ENCODE measurements at regions not wholly inside any gene's neighbourhood (a gene's known extent, or its start where the extent isn't known, plus 50 kb on each side); places are given as distances from the start of the nearest gene placed in this dataset.

- Histone ChIP-seq H3K4me1 (ENCODE audit: control insufficient read depth, insufficient read depth, low read length) (no peaks in the 10 kb centered on the region), H3K4me3 (ENCODE audit: low read depth in 2 of 2, low read length in 2 of 2) (no peak overlapping the region), H3K9me3 (ENCODE audit: control insufficient read depth, insufficient read depth, low read depth, low read length) (no peaks in the 10 kb centered on the region), H3K27ac (ENCODE audit: low read length) (no peak overlapping the region), H3K27me3 (ENCODE audit: control insufficient read depth, insufficient read depth, low read length) (peaks cover 14% of the 10 kb centered on the region), H3K36me3 (ENCODE audit: control insufficient read depth, insufficient read depth, low read length) (no peaks in the 10 kb centered on the region)
- ATAC-seq (no peak), DNase-seq (ENCODE audit: low read depth, low spot score) (no peak)
- CTCF ChIA-PET = no interaction called here
- no TSS peak for BruUV-seq (replicated peaks)
- TF ChIP-seq SIN3A (IDR thresholded peaks at IDR 0.05; ENCODE audit: borderline replicate concordance, insufficient read depth, low read depth, low read length) = no peak
- TF ChIP-seq CTCF (IDR thresholded peaks at IDR 0.05) = no peak
- no peak for TF ChIP-seq REST (IDR thresholded peaks at IDR 0.05; ENCODE audit: insufficient read depth in 1 of 2, low read depth in 2 of 2, low read length in 1 of 2)
- TF ChIP-seq TCF7L2 (IDR thresholded peaks at IDR 0.05; ENCODE audit: low read depth, low read length) = no peak
- no peak for TF ChIP-seq POLR2AphosphoS5 (IDR thresholded peaks at IDR 0.05; ENCODE audit: low read depth, low read length)
- intact Hi-C loops (cut with micrococcal nuclease; ENCODE audit: unreplicated experiment) (no loop called here), in situ Hi-C loops (cut with HindIII; ENCODE audit: low pct_unique_long_range_greater_than_20kb, low sequenced_read_pairs) (no loop called here)
- POLR2A ChIA-PET = no interaction called here
Measured at GRCh38 chr11:116267146-116267545, 505.6 kb downstream of the BUD13 start.

- in situ Hi-C loops (cut with HindIII; ENCODE audit: low pct_unique_long_range_greater_than_20kb, low sequenced_read_pairs) (no loop called here), intact Hi-C loops (cut with micrococcal nuclease; ENCODE audit: unreplicated experiment) (no loop called here)
- ATAC-seq = no peak
- DNase-seq (ENCODE audit: low read depth, low spot score) = no peak
- ChIA-PET CTCF (no interaction called here), POLR2A (no interaction called here)
- peaks cover 35% of the 10 kb centered on the region for H3K27me3 ChIP-seq (ENCODE audit: control insufficient read depth, insufficient read depth, low read length)
- TF ChIP-seq SIN3A (IDR thresholded peaks at IDR 0.05; ENCODE audit: borderline replicate concordance, insufficient read depth, low read depth, low read length) = no peak
- no peak for TF ChIP-seq REST (IDR thresholded peaks at IDR 0.05; ENCODE audit: insufficient read depth in 1 of 2, low read depth in 2 of 2, low read length in 1 of 2)
- no peak for TF ChIP-seq CTCF (IDR thresholded peaks at IDR 0.05)
- TF ChIP-seq TCF7L2 (IDR thresholded peaks at IDR 0.05; ENCODE audit: low read depth, low read length) = no peak
- TF ChIP-seq POLR2AphosphoS5 (IDR thresholded peaks at IDR 0.05; ENCODE audit: low read depth, low read length) = no peak
- H3K27ac ChIP-seq (ENCODE audit: low read length) = no peak overlapping the region
- no TSS peak for BruUV-seq (replicated peaks)
- H3K4me1 ChIP-seq (ENCODE audit: control insufficient read depth, insufficient read depth, low read length) = no peaks in the 10 kb centered on the region
- no peak overlapping the region for H3K4me3 ChIP-seq (ENCODE audit: low read depth in 2 of 2, low read length in 2 of 2)
- no peaks in the 10 kb centered on the region for H3K9me3 ChIP-seq (ENCODE audit: control insufficient read depth, insufficient read depth, low read depth, low read length)
- no peaks in the 10 kb centered on the region for H3K36me3 ChIP-seq (ENCODE audit: control insufficient read depth, insufficient read depth, low read length)
Measured at GRCh38 chr11:116263770-116264169, 509.0 kb downstream of the BUD13 start.
